ENCODE measurements at regions not wholly inside any gene's neighbourhood (a gene's known extent, or its start where the extent isn't known, plus 50 kb on each side); places are given as distances from the start of the nearest gene placed in this dataset.

DNA sequence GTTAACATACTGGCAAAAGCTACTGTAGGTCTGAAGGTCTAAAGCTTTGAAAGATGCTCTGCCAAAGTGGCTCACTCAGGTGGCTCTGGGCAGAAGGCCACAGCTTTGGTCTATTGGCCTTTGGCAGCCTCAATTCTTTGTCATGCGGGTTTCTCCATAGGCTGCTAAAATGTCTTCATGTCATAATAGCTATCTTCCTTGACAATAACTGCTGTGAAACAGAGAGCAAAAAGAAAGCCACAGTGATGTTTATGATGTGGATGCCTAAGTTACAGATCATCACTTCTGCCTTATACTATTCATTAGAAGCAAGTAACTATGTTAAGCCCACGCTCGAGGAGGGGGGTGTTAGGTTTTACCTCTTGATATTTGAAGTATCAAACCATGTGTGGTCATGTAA lies 906.1 kb upstream of the CDH9 start:
- no peak overlapping the region for H3K27ac ChIP-seq (ENCODE audit: low read depth, low read length)
- H3K27me3 ChIP-seq (ENCODE audit: control insufficient read depth, low read length), result no peaks in the 10 kb centered on the region
- no peaks in the 10 kb centered on the region for H3K4me1 ChIP-seq (ENCODE audit: control insufficient read depth, low read length)
- TF ChIP-seq, protein P1, sequence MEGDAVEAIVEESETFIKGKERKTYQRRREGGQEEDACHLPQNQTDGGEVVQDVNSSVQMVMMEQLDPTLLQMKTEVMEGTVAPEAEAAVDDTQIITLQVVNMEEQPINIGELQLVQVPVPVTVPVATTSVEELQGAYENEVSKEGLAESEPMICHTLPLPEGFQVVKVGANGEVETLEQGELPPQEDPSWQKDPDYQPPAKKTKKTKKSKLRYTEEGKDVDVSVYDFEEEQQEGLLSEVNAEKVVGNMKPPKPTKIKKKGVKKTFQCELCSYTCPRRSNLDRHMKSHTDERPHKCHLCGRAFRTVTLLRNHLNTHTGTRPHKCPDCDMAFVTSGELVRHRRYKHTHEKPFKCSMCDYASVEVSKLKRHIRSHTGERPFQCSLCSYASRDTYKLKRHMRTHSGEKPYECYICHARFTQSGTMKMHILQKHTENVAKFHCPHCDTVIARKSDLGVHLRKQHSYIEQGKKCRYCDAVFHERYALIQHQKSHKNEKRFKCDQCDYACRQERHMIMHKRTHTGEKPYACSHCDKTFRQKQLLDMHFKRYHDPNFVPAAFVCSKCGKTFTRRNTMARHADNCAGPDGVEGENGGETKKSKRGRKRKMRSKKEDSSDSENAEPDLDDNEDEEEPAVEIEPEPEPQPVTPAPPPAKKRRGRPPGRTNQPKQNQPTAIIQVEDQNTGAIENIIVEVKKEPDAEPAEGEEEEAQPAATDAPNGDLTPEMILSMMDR (IDR thresholded peaks at IDR 0.05; ENCODE audit: low read depth, low read length, poor library complexity, severe bottlenecking), result no peak
- TF ChIP-seq EZH2phosphoT487 (IDR thresholded peaks at IDR 0.05; ENCODE audit: borderline replicate concordance, low read length), result no peak
- H3K4me3 ChIP-seq (ENCODE audit: low read length), result no peak overlapping the region
- no peaks in the 10 kb centered on the region for H3K9me2 ChIP-seq (replicated peaks; ENCODE audit: control insufficient read depth, low read length)
- no peaks in the 10 kb centered on the region for H3K36me3 ChIP-seq (ENCODE audit: control insufficient read depth, low read length)
- no peaks in the 10 kb centered on the region for H4K20me1 ChIP-seq (ENCODE audit: control insufficient read depth, insufficient read depth, low read depth, low read length)
- no peak overlapping the region for H3K4me2 ChIP-seq (ENCODE audit: low read length)
- no peaks in the 10 kb centered on the region for H3F3A ChIP-seq (ENCODE audit: control insufficient read depth, insufficient read depth)
- no peaks in the 10 kb centered on the region for H3K79me2 ChIP-seq (ENCODE audit: control insufficient read depth, low read length)
- H3K9me3 ChIP-seq (ENCODE audit: control insufficient read depth, insufficient read depth, low read length), result no peaks in the 10 kb centered on the region

DNA sequence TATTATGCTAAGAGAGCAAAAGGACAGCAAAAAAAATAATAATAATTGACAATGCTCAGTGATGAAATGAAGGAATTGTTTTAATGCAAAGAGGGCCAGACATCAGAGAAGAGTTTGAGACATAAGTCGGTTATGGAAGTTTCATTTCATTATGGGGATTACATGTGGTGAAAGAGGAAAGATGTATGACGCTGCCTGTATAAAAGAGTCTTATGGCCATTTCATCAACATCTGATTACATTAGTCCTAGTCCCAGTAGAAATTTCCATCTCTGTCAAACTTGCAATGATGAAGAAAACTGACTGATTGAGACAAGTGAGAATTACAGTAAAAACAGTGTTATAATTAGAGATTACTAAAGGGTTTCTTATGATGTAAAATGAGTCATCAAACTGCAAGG lies 900.6 kb upstream of the CDH9 start:
- no peaks in the 10 kb centered on the region for H3K4me1 ChIP-seq (ENCODE audit: control insufficient read depth, low read length)
- H3K79me2 ChIP-seq (ENCODE audit: control insufficient read depth, low read length), result no peaks in the 10 kb centered on the region
- no peaks in the 10 kb centered on the region for H3K36me3 ChIP-seq (ENCODE audit: control insufficient read depth, low read length)
- no peaks in the 10 kb centered on the region for H3K9me2 ChIP-seq (replicated peaks; ENCODE audit: control insufficient read depth, low read length)
- no peak overlapping the region for H3K4me2 ChIP-seq (ENCODE audit: low read length)
- H3K27me3 ChIP-seq (ENCODE audit: control insufficient read depth, low read length), result no peaks in the 10 kb centered on the region
- no peak overlapping the region for H3K27ac ChIP-seq (ENCODE audit: low read depth, low read length)
- H4K20me1 ChIP-seq (ENCODE audit: control insufficient read depth, insufficient read depth, low read depth, low read length), result no peaks in the 10 kb centered on the region
- no peak overlapping the region for H3K4me3 ChIP-seq (ENCODE audit: low read length)
- TF ChIP-seq, protein P1 (IDR thresholded peaks at IDR 0.05; ENCODE audit: low read depth, low read length, poor library complexity, severe bottlenecking), result no peak
- no peaks in the 10 kb centered on the region for H3F3A ChIP-seq (ENCODE audit: control insufficient read depth, insufficient read depth)
- H3K9me3 ChIP-seq (ENCODE audit: control insufficient read depth, insufficient read depth, low read length), result no peaks in the 10 kb centered on the region

DNA sequence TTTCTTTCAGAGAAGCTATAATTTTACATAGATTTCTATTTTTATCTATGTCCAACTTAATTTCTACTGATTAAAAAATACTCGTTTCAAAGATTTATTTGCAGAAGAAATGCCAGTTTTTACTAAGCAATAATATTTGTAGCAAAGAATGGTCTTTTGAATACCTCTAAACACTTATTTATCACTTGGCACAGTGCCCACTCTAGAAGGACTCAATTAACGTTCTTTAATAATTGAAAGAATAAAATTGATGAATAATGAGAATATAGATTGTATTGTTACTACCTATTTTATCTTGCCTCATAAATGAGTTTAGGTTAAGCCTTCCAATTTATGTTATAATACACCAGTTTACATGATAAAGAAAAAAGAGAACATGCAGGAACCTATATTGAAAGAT lies 889.7 kb upstream of the CDH9 start:
- H3K4me2 ChIP-seq (ENCODE audit: low read length), result no peak overlapping the region
- no peaks in the 10 kb centered on the region for H3K4me1 ChIP-seq (ENCODE audit: control insufficient read depth, low read length)
- no peak overlapping the region for H3K4me3 ChIP-seq (ENCODE audit: low read length)
- H3K79me2 ChIP-seq (ENCODE audit: control insufficient read depth, low read length), result no peaks in the 10 kb centered on the region
- no peaks in the 10 kb centered on the region; the same call in 1 of the 2 replicates for H3K9me3 ChIP-seq (ENCODE audit: control insufficient read depth, insufficient read depth, low read length)
- H3K36me3 ChIP-seq (ENCODE audit: control insufficient read depth, low read length), result no peaks in the 10 kb centered on the region
- no peak overlapping the region for H3K27ac ChIP-seq (ENCODE audit: low read depth, low read length)
- no peaks in the 10 kb centered on the region for H3K9me2 ChIP-seq (replicated peaks; ENCODE audit: control insufficient read depth, low read length)
- H3K27me3 ChIP-seq (ENCODE audit: control insufficient read depth, low read length), result no peaks in the 10 kb centered on the region
- no peaks in the 10 kb centered on the region for H3F3A ChIP-seq (ENCODE audit: control insufficient read depth, insufficient read depth)
- TF ChIP-seq EZH2phosphoT487 (IDR thresholded peaks at IDR 0.05; ENCODE audit: borderline replicate concordance, low read length), result no peak
- TF ChIP-seq, protein P1 (IDR thresholded peaks at IDR 0.05; ENCODE audit: low read depth, low read length, poor library complexity, severe bottlenecking), result no peak
- H4K20me1 ChIP-seq (ENCODE audit: control insufficient read depth, insufficient read depth, low read depth, low read length), result no peaks in the 10 kb centered on the region

DNA sequence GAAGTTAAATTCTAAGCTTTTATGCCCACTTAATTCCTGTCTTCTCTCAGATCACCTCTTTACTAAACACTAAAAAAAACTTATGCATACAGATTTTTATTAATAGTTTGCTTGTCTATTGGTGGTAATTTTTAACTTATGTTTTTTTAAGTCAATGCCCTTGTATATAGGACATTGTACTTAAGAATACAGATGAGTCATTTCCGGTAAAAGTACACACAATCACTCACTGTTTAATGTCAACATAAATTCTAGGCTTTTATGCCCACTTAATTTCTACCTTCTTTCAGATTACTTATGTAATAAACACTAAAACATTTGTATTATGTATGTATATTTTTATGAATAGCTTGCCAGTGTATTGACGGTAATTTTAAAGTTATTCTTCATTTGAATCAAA lies 872.8 kb upstream of the CDH9 start:
- Histone ChIP-seq H3F3A (ENCODE audit: control insufficient read depth, insufficient read depth) (no peaks in the 10 kb centered on the region), H3K27ac (ENCODE audit: low read depth, low read length) (no peak overlapping the region), H4K20me1 (ENCODE audit: control insufficient read depth, insufficient read depth, low read depth, low read length) (no peaks in the 10 kb centered on the region), H3K4me2 (ENCODE audit: low read length) (no peak overlapping the region), H3K27me3 (ENCODE audit: control insufficient read depth, low read length) (no peaks in the 10 kb centered on the region), H3K9me2 (replicated peaks; ENCODE audit: control insufficient read depth, low read length) (no peaks in the 10 kb centered on the region), H3K4me3 (ENCODE audit: low read length) (no peak overlapping the region), H3K36me3 (ENCODE audit: control insufficient read depth, low read length) (no peaks in the 10 kb centered on the region), H3K9me3 (ENCODE audit: control insufficient read depth, insufficient read depth, low read length) (peaks cover 3% of the 10 kb centered on the region; the same call in 1 of the 2 replicates), H3K4me1 (ENCODE audit: control insufficient read depth, low read length) (no peaks in the 10 kb centered on the region), H3K79me2 (ENCODE audit: control insufficient read depth, low read length) (no peaks in the 10 kb centered on the region)
- TF ChIP-seq EZH2phosphoT487 (IDR thresholded peaks at IDR 0.05; ENCODE audit: borderline replicate concordance, low read length), result no peak
- TF ChIP-seq, protein P1 (IDR thresholded peaks at IDR 0.05; ENCODE audit: low read depth, low read length, poor library complexity, severe bottlenecking), result no peak
